ENCODE measurements at regions not wholly inside any gene's neighbourhood (a gene's known extent, or its start where the extent isn't known, plus 50 kb on each side); places are given as distances from the start of the nearest gene placed in this dataset.

DNA sequence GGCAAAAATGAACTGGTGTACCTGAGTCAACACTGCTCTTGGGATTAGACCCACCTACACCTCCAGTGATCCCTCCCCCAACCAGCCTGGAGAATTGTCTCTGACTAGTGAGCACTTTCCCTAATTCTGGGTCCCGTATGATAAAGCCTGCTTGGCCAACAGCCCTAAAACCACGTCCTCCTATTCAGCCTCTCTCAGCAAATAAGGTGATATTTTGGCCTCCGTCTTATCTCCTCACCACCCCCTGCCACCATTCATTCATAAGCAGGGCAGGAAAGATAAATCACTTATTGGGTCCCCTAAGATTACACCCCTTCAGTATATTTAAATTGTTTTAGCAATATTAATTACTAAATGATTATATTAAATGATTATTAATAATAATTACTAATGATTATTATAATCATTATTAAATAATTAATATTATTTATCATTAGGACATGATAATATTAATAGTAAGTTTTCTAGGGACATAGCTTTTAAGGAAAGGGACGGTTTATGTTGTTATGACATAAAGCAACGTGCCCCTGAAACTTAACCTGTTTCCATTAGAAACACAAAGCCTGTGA, 108.0 kb downstream of the DUSP10 start:
- no peak overlapping the region for H3K27ac ChIP-seq
- ATAC-seq (no peak), DNase-seq (no peak)
- no peaks in the 10 kb centered on the region for H3K27me3 ChIP-seq
- no peak overlapping the region for H3K4me3 ChIP-seq
- 82 to 86% methylated on average over 5 of the region's 5 CpGs for WGBS, 2 donors
- no peaks in the 10 kb centered on the region for H3K36me3 ChIP-seq (replicated peaks in 1 of 2; ENCODE audit: insufficient read depth in 1 of 2, low read depth in 2 of 2)
- no peaks in the 10 kb centered on the region for H3K9me3 ChIP-seq
- no peak for TF ChIP-seq POLR2A (IDR thresholded peaks at IDR 0.05)
- TF ChIP-seq, protein P1, sequence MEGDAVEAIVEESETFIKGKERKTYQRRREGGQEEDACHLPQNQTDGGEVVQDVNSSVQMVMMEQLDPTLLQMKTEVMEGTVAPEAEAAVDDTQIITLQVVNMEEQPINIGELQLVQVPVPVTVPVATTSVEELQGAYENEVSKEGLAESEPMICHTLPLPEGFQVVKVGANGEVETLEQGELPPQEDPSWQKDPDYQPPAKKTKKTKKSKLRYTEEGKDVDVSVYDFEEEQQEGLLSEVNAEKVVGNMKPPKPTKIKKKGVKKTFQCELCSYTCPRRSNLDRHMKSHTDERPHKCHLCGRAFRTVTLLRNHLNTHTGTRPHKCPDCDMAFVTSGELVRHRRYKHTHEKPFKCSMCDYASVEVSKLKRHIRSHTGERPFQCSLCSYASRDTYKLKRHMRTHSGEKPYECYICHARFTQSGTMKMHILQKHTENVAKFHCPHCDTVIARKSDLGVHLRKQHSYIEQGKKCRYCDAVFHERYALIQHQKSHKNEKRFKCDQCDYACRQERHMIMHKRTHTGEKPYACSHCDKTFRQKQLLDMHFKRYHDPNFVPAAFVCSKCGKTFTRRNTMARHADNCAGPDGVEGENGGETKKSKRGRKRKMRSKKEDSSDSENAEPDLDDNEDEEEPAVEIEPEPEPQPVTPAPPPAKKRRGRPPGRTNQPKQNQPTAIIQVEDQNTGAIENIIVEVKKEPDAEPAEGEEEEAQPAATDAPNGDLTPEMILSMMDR (IDR thresholded peaks at IDR 0.05), result no peak
- intact Hi-C loops (cut with DNase I), result no loop called here
- H3K4me1 ChIP-seq, result no peaks in the 10 kb centered on the region

DNA sequence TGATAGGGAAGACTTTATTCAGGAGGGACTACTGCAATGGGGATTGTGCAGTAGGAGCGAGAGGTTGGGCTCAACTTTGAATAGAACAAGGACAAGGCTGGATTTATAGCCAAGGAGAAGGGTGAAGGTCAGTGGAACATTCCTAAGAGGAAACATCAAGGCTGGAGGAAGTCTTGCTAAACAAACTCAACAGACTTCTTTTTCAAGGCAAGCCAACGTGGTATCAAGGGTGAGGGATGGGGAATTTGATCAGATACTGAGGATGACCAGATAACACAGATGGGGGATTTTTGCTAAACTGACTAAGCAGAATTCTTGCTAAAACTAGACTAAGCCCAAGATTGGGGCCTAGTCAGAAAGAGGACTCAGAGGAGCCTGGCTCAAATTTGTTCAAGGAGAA, 107.3 kb downstream of the DUSP10 start:
- no peaks in the 10 kb centered on the region for H3K36me3 ChIP-seq (replicated peaks in 1 of 2; ENCODE audit: insufficient read depth in 1 of 2, low read depth in 2 of 2)
- H3K9me3 ChIP-seq, result no peaks in the 10 kb centered on the region
- no peaks in the 10 kb centered on the region for H3K27me3 ChIP-seq
- TF ChIP-seq, protein P1 (IDR thresholded peaks at IDR 0.05), result no peak
- no peak for TF ChIP-seq POLR2A (IDR thresholded peaks at IDR 0.05)
- 36% methylated on average over 2 of the region's 2 CpGs for WGBS, 2 donors
- no peaks in the 10 kb centered on the region for H3K4me1 ChIP-seq
- H3K4me3 ChIP-seq, result no peak overlapping the region
- intact Hi-C loops (cut with DNase I), result no loop called here
- no peak for ATAC-seq
- DNase-seq, result no peak
- H3K27ac ChIP-seq, result no peak overlapping the region

DNA sequence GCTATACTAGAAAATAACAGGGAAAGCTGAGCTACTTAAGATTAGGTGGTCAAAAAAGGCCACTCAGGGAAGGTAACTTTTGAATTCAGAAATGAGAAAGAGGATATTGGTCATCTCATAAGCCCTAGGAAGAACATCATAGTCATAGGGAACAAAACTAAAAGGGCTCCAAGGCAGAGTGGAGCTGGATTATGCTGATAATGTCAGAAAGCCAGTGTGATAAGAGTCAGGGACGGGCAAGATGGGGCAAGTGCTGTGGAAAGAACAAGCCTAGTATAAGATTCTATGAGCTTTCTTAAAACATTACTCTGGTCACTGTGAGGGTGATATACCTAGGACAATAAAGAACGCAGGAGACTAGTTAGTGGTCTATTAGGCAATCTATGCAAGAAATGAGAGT, 106.6 kb downstream of the DUSP10 start:
- no peaks in the 10 kb centered on the region for H3K36me3 ChIP-seq (replicated peaks in 1 of 2; ENCODE audit: insufficient read depth in 1 of 2, low read depth in 2 of 2)
- H3K9me3 ChIP-seq, result no peaks in the 10 kb centered on the region
- WGBS, 2 donors, result 90 to 94% methylated on average over 2 of the region's 2 CpGs

DNA sequence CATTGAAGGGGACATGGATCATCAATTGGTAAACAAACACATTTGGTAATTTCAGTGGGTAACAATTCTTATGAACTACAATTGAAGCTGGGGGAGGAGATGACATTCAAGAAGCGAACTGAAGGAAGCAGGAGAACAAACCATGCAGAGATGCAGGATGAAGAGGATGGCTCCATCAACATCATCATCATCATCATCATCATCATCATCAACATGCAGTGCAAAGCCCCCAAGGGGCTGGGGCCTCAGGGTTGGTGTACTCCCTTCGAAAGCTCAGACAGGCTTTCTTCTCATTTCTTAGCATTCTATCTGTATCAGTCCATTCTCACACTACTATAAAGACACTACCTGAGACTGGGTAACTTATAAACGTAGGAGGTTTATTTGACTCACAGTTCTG, 105.8 kb downstream of the DUSP10 start:
- no peaks in the 10 kb centered on the region for H3K4me1 ChIP-seq
- no peak for TF ChIP-seq POLR2A (IDR thresholded peaks at IDR 0.05)
- TF ChIP-seq, protein P1 (IDR thresholded peaks at IDR 0.05), result no peak
- DNase-seq (no peak), ATAC-seq (no peak)
- H3K27ac ChIP-seq, result no peak overlapping the region
- intact Hi-C loops (cut with DNase I), result no loop called here
- H3K27me3 ChIP-seq, result no peaks in the 10 kb centered on the region
- no peaks in the 10 kb centered on the region for H3K36me3 ChIP-seq (replicated peaks in 1 of 2; ENCODE audit: insufficient read depth in 1 of 2, low read depth in 2 of 2)
- no peaks in the 10 kb centered on the region for H3K9me3 ChIP-seq
- 38 to 61% methylated on average over 3 of the region's 3 CpGs for WGBS, 2 donors
- H3K4me3 ChIP-seq, result no peak overlapping the region

More for the DNA sequence above, 106.6 kb downstream of the DUSP10 start:
- intact Hi-C loops (cut with DNase I), result no loop called here
- no peak overlapping the region for H3K4me3 ChIP-seq
- no peak for TF ChIP-seq POLR2A (IDR thresholded peaks at IDR 0.05)
- TF ChIP-seq, protein P1 (IDR thresholded peaks at IDR 0.05), result no peak
- ATAC-seq, result no peak
- no peaks in the 10 kb centered on the region for H3K4me1 ChIP-seq
- no peak for DNase-seq
- H3K27ac ChIP-seq, result no peak overlapping the region
- no peaks in the 10 kb centered on the region for H3K27me3 ChIP-seq

DNA sequence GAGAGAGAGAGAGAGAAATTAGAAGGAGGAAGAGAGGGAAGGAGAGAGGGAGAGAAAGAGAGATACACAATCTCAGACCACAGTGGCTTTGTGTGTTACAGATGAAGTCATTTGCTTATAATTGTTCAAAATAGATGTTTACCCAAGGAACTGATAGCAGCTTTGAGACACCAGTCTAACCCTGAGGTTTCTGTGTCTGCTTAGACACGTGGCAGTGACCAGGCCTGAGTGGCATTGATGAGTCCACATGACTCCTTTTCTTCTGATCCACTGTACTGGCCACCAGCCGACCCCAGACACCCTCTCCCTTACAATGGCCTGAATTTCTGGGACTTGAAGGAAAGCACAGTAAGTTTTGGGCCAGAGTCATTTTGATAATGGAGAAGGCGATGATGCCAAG, 104.9 kb downstream of the DUSP10 start:
- Histone ChIP-seq H3K4me3 (no peak overlapping the region), H3K9me3 (no peaks in the 10 kb centered on the region), H3K27ac (no peak overlapping the region), H3K4me1 (no peaks in the 10 kb centered on the region), H3K27me3 (no peaks in the 10 kb centered on the region), H3K36me3 (replicated peaks in 1 of 2; ENCODE audit: insufficient read depth in 1 of 2, low read depth in 2 of 2) (no peaks in the 10 kb centered on the region)
- no peak for TF ChIP-seq POLR2A (IDR thresholded peaks at IDR 0.05)
- ATAC-seq (no peak), DNase-seq (no peak)
- 70 to 75% methylated on average over 3 of the region's 3 CpGs for WGBS, 2 donors
- intact Hi-C loops (cut with DNase I), result no loop called here

Data from body of pancreas (tissue), 4 donors.